Mucosa of gallbladder (tissue), 1 donor: ENCODE measurements at regions not wholly inside any gene's neighbourhood (a gene's known extent, or its start where the extent isn't known, plus 50 kb on each side); places are given as distances from the start of the nearest gene placed in this dataset.
"Not testable (repeated sequence)": the region's sequence is repeated elsewhere in the genome, so short reads cannot be mapped to it uniquely, and the experiment has no call there.

Source experiments
- DNase-seq: peaks from one replicate; pipeline ENCODE4 v3.0.0-alpha.2; 2020; ENCODE audit warnings: low spot score
- donor health status: DM: no; HTN: no; CAD: no.

- DNase-seq: no peak
These were observed 366.8 kb upstream of the MIS18BP1 start for GRCh38 chr14:45619831-45620230.

- DNase-seq: no peak
These were observed 357.3 kb upstream of the MIS18BP1 start for GRCh38 chr14:45610318-45610717.

GRCh38 chr14:45587142-45587541, 334.1 kb upstream of the MIS18BP1 start:
- no peak for DNase-seq

GRCh38 chr14:45559626-45560025, 306.6 kb upstream of the MIS18BP1 start:
- no peak for DNase-seq

- DNase-seq: no peak
These were observed 305.2 kb upstream of the MIS18BP1 start for GRCh38 chr14:45558183-45558582.

GRCh38 chr14:45553981-45554380, 301.0 kb upstream of the MIS18BP1 start:
- no peak for DNase-seq

- not testable (repeated sequence) for DNase-seq
These were observed 298.3 kb upstream of the MIS18BP1 start for GRCh38 chr14:45551240-45551820.

GRCh38 chr14:45531022-45531421, 278.0 kb upstream of the MIS18BP1 start:
- DNase-seq: no peak

GRCh38 chr14:45526715-45527549, 273.9 kb upstream of the MIS18BP1 start:
- no peak for DNase-seq

GRCh38 chr14:45519766-45520165, 266.8 kb upstream of the MIS18BP1 start:
- DNase-seq: no peak

- DNase-seq: no peak
These were observed 239.9 kb upstream of the MIS18BP1 start for GRCh38 chr14:45492876-45493275.

GRCh38 chr14:45491914-45492313, 238.9 kb upstream of the MIS18BP1 start:
- DNase-seq: no peak

- DNase-seq: no peak
These were observed 233.6 kb upstream of the MIS18BP1 start for GRCh38 chr14:45486599-45486998.

- DNase-seq: no peak
These were observed 214.0 kb upstream of the MIS18BP1 start for GRCh38 chr14:45467023-45467422.

- no peak for DNase-seq
These were observed 181.2 kb upstream of the MIS18BP1 start for GRCh38 chr14:45434221-45434620.

GRCh38 chr14:45426685-45427282, 173.8 kb upstream of the MIS18BP1 start:
- no peak for DNase-seq

- DNase-seq: no peak
These were observed 153.9 kb upstream of the MIS18BP1 start for GRCh38 chr14:45406942-45407341.

GRCh38 chr14:45400950-45401640, 148.1 kb upstream of the MIS18BP1 start:
- no peak for DNase-seq

- DNase-seq: no peak
These were observed 147.5 kb upstream of the MIS18BP1 start for GRCh38 chr14:45400509-45400908.

- no peak for DNase-seq
These were observed 128.1 kb upstream of the MIS18BP1 start for GRCh38 chr14:45381091-45381490.

- DNase-seq: no peak
These were observed 124.2 kb upstream of the MIS18BP1 start for GRCh38 chr14:45377166-45377565.

GRCh38 chr14:45373877-45374276, 120.9 kb upstream of the MIS18BP1 start:
- DNase-seq: no peak
